A549 (cell line): ENCODE measurements at regions not wholly inside any gene's neighbourhood (a gene's known extent, or its start where the extent isn't known, plus 50 kb on each side); places are given as distances from the start of the nearest gene placed in this dataset.

ENCODE experiments used
- ATAC-seq, 2 experiments: fragments of 200-7000 bp in 1 of 2; fragments of >200 bp in 1 of 2; cut with Nextera tagmentation in 1 of 2; cut with Tn5 transposase in 1 of 2; 3 replicates each; pipeline versions ENCODE4 v1.8.0 to v1.9.1; 2018 to 2020; ENCODE audit warnings: mild to moderate bottlenecking in 1 of 2, moderate library complexity in 1 of 2
- CTCF ChIA-PET: fragments of 300-600 bp; sonication (Branson Sonifier 250); formaldehyde crosslinking; extraction: SDS; loops from one replicate; lab custom pipeline; 2021; ENCODE audit warnings: antibody characterized with exemption, inconsistent platforms; lab: Yijun Ruan, JAX
- POLR2A ChIA-PET: fragments of 350-600 bp; formaldehyde crosslinking; extraction: SDS; loops from one replicate; lab custom pipeline; 2021; ENCODE audit warnings: antibody characterized with exemption, inconsistent platforms; lab: Yijun Ruan, JAX
- DNase-seq, 2 experiments: peaks; one replicate each; pipeline versions ENCODE4 v3.0.0 to v3.0.0-alpha.2; 2011 to 2016; ENCODE audit warnings: low read depth in 1 of 2, low spot score in 1 of 2
- FAIRE-seq: peaks from 2 replicates; lab custom pipeline; 2011; peaks lifted over from hg19 to GRCh38; lab: Jason Lieb, UNC
- H3K27ac ChIP-seq, 2 experiments: fragments of >200 bp; sonication (Bioruptor Twin); formaldehyde crosslinking; 3 replicates each; pipeline ENCODE4 v1.5.1; 2016 to 2017
- H3K4me1 ChIP-seq: fragments of >200 bp; sonication (Bioruptor Twin); formaldehyde crosslinking; 3 replicates; pipeline ENCODE4 v1.6.1; 2016
- H3K4me2 ChIP-seq: fragments of >200 bp; sonication (Bioruptor Twin); formaldehyde crosslinking; 3 replicates; pipeline ENCODE4 v1.6.1; 2016
- H3K4me3 ChIP-seq: fragments of >200 bp; sonication (Bioruptor Twin); formaldehyde crosslinking; 3 replicates; pipeline ENCODE4 v1.5.1; 2016
- H3K9me3 ChIP-seq: fragments of >200 bp; sonication (Bioruptor Twin); formaldehyde crosslinking; 3 replicates; pipeline ENCODE4 v1.6.1; 2016
- CBX8 ChIP-seq: fragments of 200-600 bp; sonication (generic); IDR thresholded peaks from 2 replicates; pipeline ENCODE4 v1.6.1; 2016
- CEBPB ChIP-seq, 2 experiments: fragments of >200 bp in 1 of 2; sonication (Bioruptor Twin) in 1 of 2; formaldehyde crosslinking in 1 of 2; IDR thresholded peaks; 2 replicates each; pipeline ENCODE4 v1.6.1; 2012 to 2016
- EHF ChIP-seq: fragments of 250-450 bp; sonication (Bioruptor Pico); IDR thresholded peaks from 2 replicates; pipeline ENCODE4 v1.5.0; 2020; ENCODE audit warnings: mild to moderate bottlenecking
- EP300 ChIP-seq, 2 experiments: fragments of >200 bp; sonication (Bioruptor Twin); formaldehyde crosslinking; IDR thresholded peaks; 2 replicates in 1 of 2; 3 replicates in 1 of 2; pipeline ENCODE4 v1.6.1; 2016 to 2017
- FOSL2 ChIP-seq, 2 experiments: fragments of 450-650 bp in 1 of 2; fragments of >200 bp in 1 of 2; sonication (Bioruptor Twin) in 1 of 2; formaldehyde crosslinking; IDR thresholded peaks; 2 replicates each; pipeline versions ENCODE4 v1.5.0 to v1.6.1; 2016 to 2020; ENCODE audit warnings: mild to moderate bottlenecking in 1 of 2, moderate library complexity in 1 of 2
- FOXS1 ChIP-seq: fragments of 250-450 bp; sonication (Bioruptor Pico); IDR thresholded peaks from 2 replicates; pipeline ENCODE4 v1.5.0; 2020; ENCODE audit warnings: mild to moderate bottlenecking, moderate library complexity
- GATA3 ChIP-seq: IDR thresholded peaks from 2 replicates; pipeline ENCODE4 v1.6.1; 2012; ENCODE audit warnings: borderline replicate concordance
- HEYL ChIP-seq: fragments of 250-450 bp; sonication (Bioruptor Pico); IDR thresholded peaks from 2 replicates; pipeline ENCODE4 v1.8.0; 2021; ENCODE audit warnings: mild to moderate bottlenecking, moderate library complexity
- HMGXB4 ChIP-seq: fragments of 250-450 bp; sonication (Bioruptor Pico); IDR thresholded peaks from 2 replicates; pipeline ENCODE4 v1.5.0; 2021; ENCODE audit warnings: mild to moderate bottlenecking, moderate library complexity, borderline replicate concordance
- JUNB ChIP-seq: fragments of >200 bp; sonication (Bioruptor Twin); formaldehyde crosslinking; IDR thresholded peaks from 2 replicates; pipeline ENCODE4 v1.6.1; 2016
- KDM1A ChIP-seq: fragments of 200-600 bp; sonication (generic); IDR thresholded peaks from 2 replicates; pipeline ENCODE4 v1.6.1; 2016; ENCODE audit warnings: low read depth, mild to moderate bottlenecking
- MAZ ChIP-seq: fragments of 150-350 bp; IDR thresholded peaks from 2 replicates; pipeline ENCODE4 v1.6.1; 2014; ENCODE audit warnings: antibody characterized with exemption, low read depth, low read length, borderline replicate concordance
- MYC ChIP-seq: IDR thresholded peaks from 2 replicates; pipeline ENCODE4 v1.6.1; 2012; ENCODE audit warnings: mild to moderate bottlenecking, inconsistent platforms, low read length, improper control_type of control experiment, borderline replicate concordance
- NFE2L2 ChIP-seq: fragments of 150-350 bp; conservative IDR thresholded peaks from 2 replicates; pipeline ENCODE4 v1.6.1; 2014; ENCODE audit warnings: low read length
- NPAS2 ChIP-seq: fragments of 250-450 bp; sonication (Bioruptor Pico); IDR thresholded peaks from 2 replicates; pipeline ENCODE4 v1.8.0; 2022; ENCODE audit warnings: mild to moderate bottlenecking, moderate library complexity, borderline replicate concordance
- POLR2AphosphoS2 ChIP-seq: conservative IDR thresholded peaks from 2 replicates; pipeline ENCODE4 v1.6.1; 2012; ENCODE audit warnings: low read length, improper control_type of control experiment, inconsistent platforms
- RNF2 ChIP-seq: fragments of 200-600 bp; sonication (generic); IDR thresholded peaks from 2 replicates; pipeline ENCODE4 v1.6.1; 2016; ENCODE audit warnings: low read depth, mild to moderate bottlenecking, antibody characterized with exemption, moderate library complexity, borderline replicate concordance
- SMC3 ChIP-seq: fragments of >200 bp; sonication (Bioruptor Twin); formaldehyde crosslinking; IDR thresholded peaks from 3 replicates; pipeline ENCODE4 v1.6.1; 2018; ENCODE audit warnings: inconsistent platforms
- TFCP2L1 ChIP-seq: fragments of 250-450 bp; sonication (Bioruptor Pico); IDR thresholded peaks from 2 replicates; pipeline ENCODE4 v1.5.0; 2021; ENCODE audit warnings: mild to moderate bottlenecking
- TP53 ChIP-seq: fragments of 250-450 bp; sonication (Bioruptor Pico); IDR thresholded peaks from 2 replicates; pipeline ENCODE4 v1.5.0; 2021; ENCODE audit warnings: mild to moderate bottlenecking, moderate library complexity
- ZFP36 ChIP-seq: fragments of 450-650 bp; IDR thresholded peaks from 2 replicates; pipeline ENCODE4 v1.6.1; 2014; ENCODE audit warnings: borderline replicate concordance; ENCODE audit not compliant: partially characterized antibody
- ZNF302 ChIP-seq: fragments of 250-450 bp; sonication (Bioruptor Pico); IDR thresholded peaks from 2 replicates; pipeline ENCODE4 v1.9.0; 2021; ENCODE audit warnings: inconsistent platforms, mild to moderate bottlenecking, moderate library complexity
- WGBS: methylation state at CpG from one replicate; pipeline ENCODE4 v1.1.6; 2017; ENCODE audit errors: missing lambda C conversion rate; 5-methylcytosine and 5-hydroxymethylcytosine counted together
- TF ChIP-seq, protein P1 (sequence below): fragments of >200 bp; sonication (Bioruptor Twin); formaldehyde crosslinking; IDR thresholded peaks from 3 replicates; pipeline ENCODE4 v1.5.1; 2016
- TF ChIP-seq, protein P2 (sequence below): fragments of 150-350 bp; IDR thresholded peaks from 2 replicates; pipeline ENCODE4 v1.6.1; 2014; ENCODE audit warnings: low read depth, mild to moderate bottlenecking, low read length
- TF ChIP-seq, protein P3 (sequence below): fragments of >200 bp; sonication (Bioruptor Twin); formaldehyde crosslinking; IDR thresholded peaks from 2 replicates; pipeline ENCODE4 v1.6.1; 2016

GRCh38 chr13:66087269-66087710 is 1142.8 kb downstream of the PCDH9 start:
- no peak for ATAC-seq
- WGBS, result 24% methylated on average over 2 of the region's 2 CpGs

GRCh38 chr13:66077132-66077689 is 1152.9 kb downstream of the PCDH9 start:
- DNase-seq, result no peak
- H3K27ac ChIP-seq, result no peak overlapping the region
- H3K4me1 ChIP-seq, result no peaks in the 10 kb centered on the region
- no peak overlapping the region for H3K4me3 ChIP-seq
- no peaks in the 10 kb centered on the region for H3K9me3 ChIP-seq
- no peak for ATAC-seq
- TF ChIP-seq GATA3, result no peak
- no peak for TF ChIP-seq KDM1A
- no peak for TF ChIP-seq TP53 (CRISPR knock-in tag)
- no peak for TF ChIP-seq SMC3
- no peak for TF ChIP-seq NPAS2 (CRISPR knock-in tag)
- FAIRE-seq, result no peak
- CTCF ChIA-PET, result no interaction called here
- no peak overlapping the region for H3K4me2 ChIP-seq
- POLR2A ChIA-PET, result no interaction called here

More at GRCh38 chr13:66087269-66087710, 1142.8 kb downstream of the PCDH9 start:
- POLR2A ChIA-PET, result no interaction called here
- DNase-seq (no peak), FAIRE-seq (no peak)
- Histone ChIP-seq H3K9me3 (no peaks in the 10 kb centered on the region), H3K4me1 (no peaks in the 10 kb centered on the region), H3K27ac (no peak overlapping the region), H3K4me3 (no peak overlapping the region), H3K4me2 (no peak overlapping the region)
- CTCF ChIA-PET, result no interaction called here
- TF ChIP-seq, protein P1, sequence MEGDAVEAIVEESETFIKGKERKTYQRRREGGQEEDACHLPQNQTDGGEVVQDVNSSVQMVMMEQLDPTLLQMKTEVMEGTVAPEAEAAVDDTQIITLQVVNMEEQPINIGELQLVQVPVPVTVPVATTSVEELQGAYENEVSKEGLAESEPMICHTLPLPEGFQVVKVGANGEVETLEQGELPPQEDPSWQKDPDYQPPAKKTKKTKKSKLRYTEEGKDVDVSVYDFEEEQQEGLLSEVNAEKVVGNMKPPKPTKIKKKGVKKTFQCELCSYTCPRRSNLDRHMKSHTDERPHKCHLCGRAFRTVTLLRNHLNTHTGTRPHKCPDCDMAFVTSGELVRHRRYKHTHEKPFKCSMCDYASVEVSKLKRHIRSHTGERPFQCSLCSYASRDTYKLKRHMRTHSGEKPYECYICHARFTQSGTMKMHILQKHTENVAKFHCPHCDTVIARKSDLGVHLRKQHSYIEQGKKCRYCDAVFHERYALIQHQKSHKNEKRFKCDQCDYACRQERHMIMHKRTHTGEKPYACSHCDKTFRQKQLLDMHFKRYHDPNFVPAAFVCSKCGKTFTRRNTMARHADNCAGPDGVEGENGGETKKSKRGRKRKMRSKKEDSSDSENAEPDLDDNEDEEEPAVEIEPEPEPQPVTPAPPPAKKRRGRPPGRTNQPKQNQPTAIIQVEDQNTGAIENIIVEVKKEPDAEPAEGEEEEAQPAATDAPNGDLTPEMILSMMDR, result no peak
- TF ChIP-seq, protein P2, sequence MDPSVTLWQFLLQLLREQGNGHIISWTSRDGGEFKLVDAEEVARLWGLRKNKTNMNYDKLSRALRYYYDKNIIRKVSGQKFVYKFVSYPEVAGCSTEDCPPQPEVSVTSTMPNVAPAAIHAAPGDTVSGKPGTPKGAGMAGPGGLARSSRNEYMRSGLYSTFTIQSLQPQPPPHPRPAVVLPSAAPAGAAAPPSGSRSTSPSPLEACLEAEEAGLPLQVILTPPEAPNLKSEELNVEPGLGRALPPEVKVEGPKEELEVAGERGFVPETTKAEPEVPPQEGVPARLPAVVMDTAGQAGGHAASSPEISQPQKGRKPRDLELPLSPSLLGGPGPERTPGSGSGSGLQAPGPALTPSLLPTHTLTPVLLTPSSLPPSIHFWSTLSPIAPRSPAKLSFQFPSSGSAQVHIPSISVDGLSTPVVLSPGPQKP, result no peak
- TF ChIP-seq RNF2 (no peak), EP300 (IDR thresholded peaks at IDR 0.05) (no peak), NFE2L2 (no peak), POLR2AphosphoS2 (no peak)

DNA sequence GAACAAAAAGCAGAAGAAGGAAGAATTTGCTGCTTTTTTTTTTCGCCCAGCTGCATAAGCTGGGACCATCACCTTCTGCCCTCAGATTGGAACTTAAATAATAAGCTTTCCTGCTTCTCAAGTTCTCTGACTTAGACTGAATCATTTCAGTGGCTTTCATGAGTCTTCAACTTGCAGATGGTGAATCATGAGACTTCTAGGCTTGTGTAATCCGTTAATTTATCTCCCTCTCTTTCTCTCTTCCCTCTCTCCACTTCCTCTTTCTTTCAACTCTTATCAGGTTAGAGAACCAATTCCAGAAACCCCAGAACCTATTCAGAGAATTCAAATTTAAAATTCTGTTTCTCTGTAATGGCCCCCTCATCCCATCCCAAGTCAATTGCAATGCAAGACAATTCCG is 1153.7 kb downstream of the PCDH9 start:
- Histone ChIP-seq H3K4me2 (no peak overlapping the region), H3K9me3 (no peaks in the 10 kb centered on the region), H3K4me1 (no peaks in the 10 kb centered on the region), H3K4me3 (no peak overlapping the region), H3K27ac (no peak overlapping the region)
- CTCF ChIA-PET, result no interaction called here
- POLR2A ChIA-PET, result no interaction called here
- DNase-seq (no peak), FAIRE-seq (no peak), ATAC-seq (no peak)
- 81% methylated on average over 3 of the region's 3 CpGs for whole genome bisulfite sequencing
- TF ChIP-seq CBX8 (no peak), HEYL (CRISPR knock-in tag) (no peak)

DNA sequence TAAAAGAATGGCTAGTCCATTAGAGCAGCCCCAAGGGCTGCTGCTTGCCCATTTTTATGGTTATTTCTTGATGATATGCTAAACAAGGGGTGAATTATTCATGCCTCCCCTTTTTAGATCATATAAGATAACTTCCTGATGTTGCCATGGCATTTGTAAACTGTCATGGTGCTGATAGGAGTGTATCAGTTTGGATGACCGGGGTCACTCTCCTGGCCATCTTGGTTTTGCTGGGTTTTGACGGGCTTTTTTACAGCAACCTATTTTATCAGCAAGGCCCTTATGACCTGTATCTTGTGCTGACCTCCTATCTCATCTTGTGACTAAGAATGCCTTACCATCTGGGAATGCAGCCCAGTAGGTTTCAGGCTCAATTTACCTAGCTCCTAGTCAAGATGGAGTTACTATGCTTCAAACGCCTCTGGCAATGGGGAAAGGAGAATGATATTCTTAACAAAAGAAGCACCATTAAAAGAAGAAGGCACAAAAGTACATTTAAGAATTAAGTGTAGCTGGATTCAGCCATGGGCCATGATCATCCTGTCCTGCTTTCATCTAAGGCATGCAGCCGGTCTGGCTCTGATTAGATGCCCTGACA is 1156.0 kb downstream of the PCDH9 start:
- WGBS, result 77% methylated on average over 4 of the region's 4 CpGs
- Histone ChIP-seq H3K9me3 (no peaks in the 10 kb centered on the region), H3K4me1 (no peaks in the 10 kb centered on the region), H3K4me3 (no peak overlapping the region), H3K27ac (no peak overlapping the region), H3K4me2 (no peak overlapping the region)
- FAIRE-seq (no peak), DNase-seq (no peak), ATAC-seq (no peak)
- ChIA-PET POLR2A (no interaction called here), CTCF (no interaction called here)
- TF ChIP-seq JUNB (no peak), HMGXB4 (CRISPR knock-in tag) (no peak), CBX8 (no peak), FOSL2 (IDR thresholded peaks at IDR 0.05) (no peak), FOSL2 (CRISPR knock-in tag; IDR thresholded peaks at IDR 0.05) (no peak), ZNF302 (CRISPR knock-in tag) (no peak), MYC (no peak), TP53 (CRISPR knock-in tag) (no peak), EHF (CRISPR knock-in tag) (no peak), MAZ (no peak), TFCP2L1 (CRISPR knock-in tag) (no peak), CEBPB (IDR thresholded peaks at IDR 0.05) (no peak), SMC3 (no peak), ZFP36 (no peak), FOXS1 (CRISPR knock-in tag) (no peak)
- TF ChIP-seq, protein P2, result no peak
- TF ChIP-seq, protein P3, sequence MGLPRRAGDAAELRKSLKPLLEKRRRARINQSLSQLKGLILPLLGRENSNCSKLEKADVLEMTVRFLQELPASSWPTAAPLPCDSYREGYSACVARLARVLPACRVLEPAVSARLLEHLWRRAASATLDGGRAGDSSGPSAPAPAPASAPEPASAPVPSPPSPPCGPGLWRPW, result no peak
- TF ChIP-seq, all 56 proteins: peak for 0
